HEK293T (cell line): ENCODE measurements at regions not wholly inside any gene's neighbourhood (a gene's known extent, or its start where the extent isn't known, plus 50 kb on each side); places are given as distances from the start of the nearest gene placed in this dataset.

ENCODE experiments used
- CTCF ChIA-PET: fragments of 350-600 bp; formaldehyde crosslinking; extraction: SDS; loops from one replicate; lab custom pipeline; 2021; ENCODE audit warnings: antibody characterized with exemption, inconsistent platforms; lab: Yijun Ruan, JAX
- POLR2A ChIA-PET: fragments of 350-600 bp; formaldehyde crosslinking; extraction: SDS; loops from one replicate; lab custom pipeline; 2020; ENCODE audit warnings: antibody characterized with exemption, inconsistent platforms; lab: Yijun Ruan, JAX
- DNase-seq: peaks from one replicate; pipeline ENCODE4 v3.0.0; 2012; ENCODE audit warnings: mixed read lengths; ENCODE audit errors: extremely low spot score
- ARNT ChIP-seq: fragments of 450-650 bp; IDR thresholded peaks from 2 replicates; pipeline ENCODE4 v1.6.1; 2017; ENCODE audit warnings: mild to moderate bottlenecking
- BHLHE40 ChIP-seq: fragments of 450-650 bp; IDR thresholded peaks from 2 replicates; pipeline ENCODE4 v1.6.1; 2016; ENCODE audit warnings: mild to moderate bottlenecking, moderate library complexity, borderline replicate concordance
- CTBP1 ChIP-seq: fragments of 450-650 bp; IDR thresholded peaks from 2 replicates; pipeline ENCODE4 v1.6.1; 2016; ENCODE audit warnings: borderline replicate concordance
- ELF4 ChIP-seq: fragments of 450-650 bp; IDR thresholded peaks from 2 replicates; pipeline ENCODE4 v1.6.1; 2017; ENCODE audit warnings: antibody characterized with exemption
- FOXA1 ChIP-seq: fragments of 450-650 bp; IDR thresholded peaks from 2 replicates; pipeline ENCODE4 v1.6.1; 2016; ENCODE audit warnings: mild to moderate bottlenecking
- FOXK2 ChIP-seq: fragments of 450-650 bp; IDR thresholded peaks from 2 replicates; pipeline ENCODE4 v1.6.1; 2016; ENCODE audit warnings: mild to moderate bottlenecking
- FOXM1 ChIP-seq: fragments of 450-650 bp; IDR thresholded peaks from 2 replicates; pipeline ENCODE4 v1.6.1; 2017; ENCODE audit warnings: mild to moderate bottlenecking, borderline replicate concordance
- HDGF ChIP-seq: fragments of 450-650 bp; IDR thresholded peaks from 2 replicates; pipeline ENCODE4 v1.6.1; 2017; ENCODE audit warnings: antibody characterized with exemption, borderline replicate concordance
- L3MBTL2 ChIP-seq: fragments of 450-650 bp; conservative IDR thresholded peaks from 2 replicates; pipeline ENCODE4 v1.6.1; 2016; ENCODE audit warnings: mild to moderate bottlenecking
- LEF1 ChIP-seq: fragments of 450-650 bp; IDR thresholded peaks from 2 replicates; pipeline ENCODE4 v1.6.1; 2017; ENCODE audit warnings: mild to moderate bottlenecking, borderline replicate concordance
- NFRKB ChIP-seq: fragments of 450-650 bp; IDR thresholded peaks from 2 replicates; pipeline ENCODE4 v1.6.1; 2016; ENCODE audit warnings: mild to moderate bottlenecking, moderate library complexity
- SP1 ChIP-seq: fragments of 450-650 bp; IDR thresholded peaks from 2 replicates; pipeline ENCODE4 v1.6.1; 2017
- SUZ12 ChIP-seq: fragments of 450-650 bp; IDR thresholded peaks from 2 replicates; pipeline ENCODE4 v1.6.1; 2016; ENCODE audit warnings: mild to moderate bottlenecking
- TARDBP ChIP-seq: fragments of 450-650 bp; IDR thresholded peaks from 2 replicates; pipeline ENCODE4 v1.6.1; 2016
- ZNF384 ChIP-seq: fragments of 450-650 bp; IDR thresholded peaks from 2 replicates; pipeline ENCODE4 v1.6.1; 2016
- TF ChIP-seq, protein P1 (sequence below): fragments of 450-650 bp; IDR thresholded peaks from 2 replicates; pipeline ENCODE4 v1.6.1; 2016

DNA sequence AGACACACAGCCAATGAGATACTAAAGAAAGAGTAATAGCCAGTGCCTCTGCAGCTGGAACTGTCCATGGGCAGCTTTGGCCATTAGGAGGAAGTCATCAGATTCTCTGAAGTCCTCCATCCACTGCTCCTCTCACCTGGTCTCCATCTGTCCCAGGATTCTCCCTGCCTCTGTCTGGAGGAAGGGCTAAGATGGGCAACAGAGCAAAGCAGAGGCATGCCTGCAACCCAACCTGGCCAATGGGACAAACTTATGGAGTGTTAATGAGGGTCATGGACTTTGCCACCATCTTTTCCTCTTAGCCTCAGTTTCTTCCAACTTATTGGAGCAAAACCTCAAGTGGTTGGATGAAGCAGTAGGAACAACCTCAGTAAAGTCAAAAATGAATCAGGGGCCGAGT, 91.5 kb upstream of the SIX3 start:
- ChIA-PET POLR2A (no interaction called here), CTCF (no interaction called here)
- DNase-seq, result no peak
- TF ChIP-seq BHLHE40 (no peak), FOXM1 (no peak), LEF1 (no peak), NFRKB (no peak), ZNF384 (no peak), ELF4 (no peak), ARNT (no peak), TARDBP (no peak), SUZ12 (no peak), HDGF (no peak), SP1 (no peak), CTBP1 (no peak)
- TF ChIP-seq, protein P1, sequence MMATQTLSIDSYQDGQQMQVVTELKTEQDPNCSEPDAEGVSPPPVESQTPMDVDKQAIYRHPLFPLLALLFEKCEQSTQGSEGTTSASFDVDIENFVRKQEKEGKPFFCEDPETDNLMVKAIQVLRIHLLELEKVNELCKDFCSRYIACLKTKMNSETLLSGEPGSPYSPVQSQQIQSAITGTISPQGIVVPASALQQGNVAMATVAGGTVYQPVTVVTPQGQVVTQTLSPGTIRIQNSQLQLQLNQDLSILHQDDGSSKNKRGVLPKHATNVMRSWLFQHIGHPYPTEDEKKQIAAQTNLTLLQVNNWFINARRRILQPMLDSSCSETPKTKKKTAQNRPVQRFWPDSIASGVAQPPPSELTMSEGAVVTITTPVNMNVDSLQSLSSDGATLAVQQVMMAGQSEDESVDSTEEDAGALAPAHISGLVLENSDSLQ, result no peak

DNA sequence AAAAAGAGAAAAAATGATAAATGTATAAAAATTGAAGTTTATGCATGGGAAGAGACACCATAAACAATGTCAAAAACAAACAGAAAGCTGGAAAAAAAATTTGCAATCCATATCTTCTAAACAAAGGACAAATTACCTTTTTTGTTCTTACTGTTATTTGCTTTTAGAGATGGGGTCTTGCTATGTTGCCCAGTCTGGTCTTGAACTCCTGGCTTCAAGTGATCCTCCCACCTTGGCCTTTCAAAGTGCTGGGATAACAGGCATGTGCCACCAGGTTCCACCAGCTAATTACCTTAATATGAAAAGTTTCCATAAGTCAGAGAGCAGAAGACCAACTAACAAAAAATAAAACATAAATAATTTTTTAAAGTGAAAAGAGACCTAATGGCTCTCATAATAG, 90.0 kb upstream of the SIX3 start:
- no peak for DNase-seq
- CTCF ChIA-PET, result no interaction called here
- POLR2A ChIA-PET, result no interaction called here
- TF ChIP-seq LEF1 (no peak), SUZ12 (no peak), ARNT (no peak), CTBP1 (no peak), FOXA1 (no peak), BHLHE40 (no peak), ZNF384 (no peak), HDGF (no peak), FOXM1 (no peak), SP1 (no peak), NFRKB (no peak)
- TF ChIP-seq, protein P1, result no peak

DNA sequence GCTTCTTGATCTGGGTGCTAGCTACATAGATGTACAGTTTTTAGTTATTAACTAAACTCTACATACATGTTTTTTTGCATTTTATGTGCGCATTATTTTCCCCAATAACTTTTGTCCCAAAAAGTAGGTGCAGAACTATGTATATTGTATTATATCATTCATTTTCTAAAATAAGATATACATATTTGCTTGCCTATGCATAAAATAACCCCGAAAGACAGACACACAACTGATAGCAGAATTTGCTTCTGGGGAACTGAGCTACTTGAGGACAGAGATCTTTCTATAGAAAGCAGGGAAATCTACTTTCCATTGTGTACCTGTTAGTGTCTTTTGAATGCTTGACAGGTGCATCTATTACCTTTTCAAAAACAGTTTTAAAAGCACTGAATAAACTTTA, 88.9 kb upstream of the SIX3 start:
- no peak for DNase-seq
- no peak for TF ChIP-seq CTBP1
- TF ChIP-seq FOXM1, result no peak
- no peak for TF ChIP-seq L3MBTL2
- no peak for TF ChIP-seq LEF1
- TF ChIP-seq, protein P1, result no peak
- TF ChIP-seq TARDBP, result no peak
- TF ChIP-seq ELF4, result no peak
- TF ChIP-seq FOXK2, result no peak
- TF ChIP-seq NFRKB, result no peak
- TF ChIP-seq SP1, result no peak
- no peak for TF ChIP-seq ZNF384
- TF ChIP-seq BHLHE40, result no peak

DNA sequence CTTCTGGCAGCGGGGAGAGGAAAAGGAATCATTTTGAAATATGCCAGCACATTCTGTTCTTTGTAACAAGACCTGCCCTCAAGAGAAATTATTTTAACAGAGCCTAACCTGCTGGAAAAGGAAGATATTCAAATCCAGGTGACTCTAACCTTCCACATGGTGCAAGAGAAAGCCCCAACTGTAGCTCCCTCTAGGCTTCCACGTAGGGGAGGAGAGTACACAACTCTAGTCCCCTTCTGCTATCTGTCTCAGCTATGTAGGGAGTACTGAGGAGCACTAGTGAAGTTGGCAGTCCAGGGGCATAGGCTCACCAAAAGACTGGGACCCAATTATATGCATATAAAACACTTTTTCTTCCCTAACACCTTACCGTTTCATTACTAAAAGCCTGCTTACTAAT, 82.2 kb upstream of the SIX3 start:
- no peak for TF ChIP-seq SP1
- no peak for TF ChIP-seq HDGF
- no peak for TF ChIP-seq CTBP1
- TF ChIP-seq BHLHE40, result no peak
- no peak for TF ChIP-seq ELF4
- no peak for TF ChIP-seq FOXK2
- no peak for TF ChIP-seq ZNF384
- TF ChIP-seq FOXM1, result no peak
- no peak for TF ChIP-seq L3MBTL2
- no peak for TF ChIP-seq LEF1
- TF ChIP-seq NFRKB, result no peak
- no peak for TF ChIP-seq SUZ12
- TF ChIP-seq FOXA1, result no peak
- TF ChIP-seq ARNT, result no peak
- TF ChIP-seq, protein P1, result no peak
- no peak for TF ChIP-seq TARDBP
- CTCF ChIA-PET, result no interaction called here
- POLR2A ChIA-PET, result no interaction called here
- no peak for DNase-seq

More for the DNA sequence above, 88.9 kb upstream of the SIX3 start:
- POLR2A ChIA-PET, result no interaction called here
- CTCF ChIA-PET, result no interaction called here

DNA sequence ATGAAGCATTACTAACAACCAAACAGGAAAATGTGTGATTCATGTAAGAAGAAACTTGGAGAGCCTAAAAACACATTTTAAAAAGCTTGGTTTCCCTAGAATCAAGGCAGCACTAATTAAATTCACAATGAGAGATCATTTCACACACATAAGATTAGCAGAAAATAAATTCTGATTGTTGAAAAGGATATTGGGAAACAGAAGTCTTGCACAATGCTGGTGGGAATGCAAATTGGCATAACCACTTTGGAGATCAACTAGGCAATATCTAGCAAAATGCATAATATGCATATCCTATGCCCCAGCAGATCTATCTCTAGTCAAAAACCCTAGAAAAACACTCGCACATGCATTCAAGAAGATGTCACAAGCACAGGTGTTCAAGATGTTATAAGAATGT, 75.3 kb upstream of the SIX3 start:
- CTCF ChIA-PET, result no interaction called here
- POLR2A ChIA-PET, result no interaction called here
- TF ChIP-seq SP1, result no peak
- no peak for TF ChIP-seq ELF4
- TF ChIP-seq FOXM1, result no peak
- no peak for TF ChIP-seq LEF1
- no peak for TF ChIP-seq CTBP1
- no peak for TF ChIP-seq NFRKB
- TF ChIP-seq BHLHE40, result no peak
- TF ChIP-seq HDGF, result no peak
- no peak for TF ChIP-seq ZNF384
- no peak for TF ChIP-seq ARNT
- no peak for TF ChIP-seq TARDBP
- no peak for TF ChIP-seq L3MBTL2
- TF ChIP-seq FOXA1, result no peak
- TF ChIP-seq, protein P1, result no peak
- TF ChIP-seq FOXK2, result no peak
- no peak for TF ChIP-seq SUZ12
- no peak for DNase-seq
